H1 (cell line): ENCODE measurements at regions not wholly inside any gene's neighbourhood (a gene's known extent, or its start where the extent isn't known, plus 50 kb on each side); places are given as distances from the start of the nearest gene placed in this dataset.

Experiments
- CTCF ChIA-PET: fragments of 300-600 bp; sonication (Branson Sonifier 250); formaldehyde crosslinking; loops from one replicate; lab custom pipeline; 2021; ENCODE audit not compliant: partially characterized antibody; lab: Charles Lee
- POLR2A ChIA-PET: fragments of 300-600 bp; sonication (Branson Sonifier 250); formaldehyde crosslinking; loops from one replicate; lab custom pipeline; 2021; ENCODE audit warnings: inconsistent platforms; ENCODE audit not compliant: partially characterized antibody; lab: Charles Lee
- DNase-seq, 2 experiments: peaks; one replicate each; pipeline versions ENCODE4 v3.0.0 to v3.0.0-alpha.2; 2010 to 2022; ENCODE audit warnings: low spot score in 2 of 2, low read depth in 1 of 2, mixed read lengths in 1 of 2
- FAIRE-seq: peaks from 2 replicates; lab custom pipeline; 2011; peaks lifted over from hg19 to GRCh38; lab: Jason Lieb, UNC
- H2AFZ ChIP-seq: 2 replicates; pipeline ENCODE4 v1.8.1; 2012; ENCODE audit warnings: low read length, inconsistent platforms
- H2AK5ac ChIP-seq: 2 replicates; pipeline ENCODE4 v1.6.1; 2013; ENCODE audit warnings: low read depth, low read length
- H2BK120ac ChIP-seq: replicated peaks from 2 replicates; pipeline ENCODE3; 2013; ENCODE audit warnings: low read depth, low read length, inconsistent platforms
- H2BK12ac ChIP-seq: 2 replicates; pipeline ENCODE4 v1.6.1; 2013; ENCODE audit warnings: low read depth, low read length
- H2BK15ac ChIP-seq: 2 replicates; pipeline ENCODE4 v1.6.1; 2013; ENCODE audit warnings: low read length
- H2BK20ac ChIP-seq: 2 replicates; pipeline ENCODE4 v1.6.1; 2013; ENCODE audit warnings: low read length
- H2BK5ac ChIP-seq: 2 replicates; pipeline ENCODE4 v1.6.1; 2013; ENCODE audit warnings: low read depth, low read length
- H3K14ac ChIP-seq: 2 replicates; pipeline ENCODE4 v1.6.1; 2013; ENCODE audit warnings: inconsistent platforms; ENCODE audit not compliant: insufficient read length
- H3K18ac ChIP-seq: 2 replicates; pipeline ENCODE4 v1.6.1; 2013; ENCODE audit warnings: low read length; ENCODE audit errors: extremely low read depth
- H3K23ac ChIP-seq: 2 replicates; pipeline ENCODE4 v1.6.1; 2013; ENCODE audit warnings: inconsistent platforms; ENCODE audit not compliant: insufficient read length
- H3K23me2 ChIP-seq: 2 replicates; pipeline ENCODE4 v1.6.1; 2013; ENCODE audit warnings: low read depth, low read length
- H3K27ac ChIP-seq: 2 replicates; pipeline ENCODE4 v1.6.1; 2011; ENCODE audit warnings: low read depth, low read length, inconsistent platforms
- H3K27me3 ChIP-seq, 4 experiments: replicated peaks in 1 of 4; 1 replicate in 1 of 4; 2 replicates in 3 of 4; pipeline versions ENCODE4 v1.6.1 to v1.8.1; 2011 to 2013; ENCODE audit warnings: low read length in 3 of 4, mild to moderate bottlenecking in 3 of 4, inconsistent platforms in 2 of 4, mixed read lengths in 2 of 4, moderate library complexity in 1 of 4; ENCODE audit not compliant: control insufficient read depth in 3 of 4, insufficient read depth in 3 of 4; ENCODE audit errors: extremely low read depth in 1 of 4
- H3K36me3 ChIP-seq, 4 experiments: 2 replicates each; pipeline versions ENCODE4 v1.6.1 to v1.8.1; 2011 to 2013; ENCODE audit warnings: mild to moderate bottlenecking in 4 of 4, low read length in 3 of 4, moderate library complexity in 2 of 4, control low read depth in 1 of 4, inconsistent platforms in 1 of 4; ENCODE audit not compliant: insufficient read depth in 4 of 4, control insufficient read depth in 2 of 4
- H3K4ac ChIP-seq: replicated peaks from 2 replicates; pipeline ENCODE3; 2013; ENCODE audit warnings: low read length, low read depth, mixed read lengths, inconsistent platforms; ENCODE audit not compliant: insufficient read length
- H3K4me1 ChIP-seq, 4 experiments: replicated peaks in 1 of 4; 1 replicate in 1 of 4; 2 replicates in 3 of 4; pipeline versions ENCODE4 v1.6.1 to v1.8.1; 2011 to 2013; ENCODE audit warnings: low read length in 3 of 4, inconsistent platforms in 2 of 4, mixed read lengths in 1 of 4; ENCODE audit not compliant: insufficient read depth in 4 of 4, control insufficient read depth in 3 of 4
- H3K4me2 ChIP-seq, 2 experiments: 2 replicates each; pipeline versions ENCODE4 v1.6.1 to v1.8.1; 2011 to 2013; ENCODE audit warnings: low read depth in 2 of 2, low read length in 2 of 2, control low read depth in 1 of 2, inconsistent platforms in 1 of 2, mild to moderate bottlenecking in 1 of 2; ENCODE audit not compliant: insufficient read depth in 1 of 2
- H3K4me3 ChIP-seq, 4 experiments: fragments of 200-600, 300-600 bp in 1 of 4; sonication (generic), shearing (Covaris generic), sonication (Bioruptor Twin) in 1 of 4; 2 replicates each; pipeline versions ENCODE4 v1.5.1 to v1.8.1; 2011 to 2016; ENCODE audit warnings: low read length in 4 of 4, low read depth in 3 of 4, control low read depth in 2 of 4, inconsistent platforms in 2 of 4, mild to moderate bottlenecking in 2 of 4, mixed read lengths in 1 of 4, moderate library complexity in 1 of 4; ENCODE audit not compliant: insufficient read depth in 2 of 4; ENCODE audit errors: extremely low read depth in 1 of 4
- H3K56ac ChIP-seq: replicated peaks from 2 replicates; pipeline ENCODE3; 2013; ENCODE audit warnings: low read depth, mild to moderate bottlenecking, mixed read lengths, low read length, inconsistent platforms; ENCODE audit not compliant: insufficient read length
- H3K79me1 ChIP-seq: 2 replicates; pipeline ENCODE4 v1.6.1; 2013; ENCODE audit warnings: low read depth, low read length, control low read depth
- H3K79me2 ChIP-seq, 2 experiments: 2 replicates each; pipeline versions ENCODE4 v1.6.1 to v1.8.1; 2012 to 2013; ENCODE audit warnings: low read length in 2 of 2, mild to moderate bottlenecking in 2 of 2, inconsistent platforms in 1 of 2; ENCODE audit not compliant: insufficient read depth in 2 of 2, control insufficient read depth in 1 of 2
- H3K9ac ChIP-seq, 4 experiments: replicated peaks in 1 of 4; 1 replicate in 1 of 4; 2 replicates in 3 of 4; pipeline versions ENCODE4 v1.6.1 to v1.8.1; 2011 to 2013; ENCODE audit warnings: low read depth in 3 of 4, low read length in 3 of 4, control low read depth in 2 of 4, mild to moderate bottlenecking in 2 of 4, moderate library complexity in 2 of 4, inconsistent platforms in 1 of 4; ENCODE audit errors: extremely low read depth in 1 of 4
- H3K9me3 ChIP-seq, 2 experiments: 2 replicates each; pipeline versions ENCODE4 v1.6.1 to v1.8.1; 2012 to 2013; ENCODE audit warnings: mild to moderate bottlenecking in 2 of 2, moderate library complexity in 2 of 2, control low read depth in 1 of 2, inconsistent platforms in 1 of 2, low read depth in 1 of 2, low read length in 1 of 2, mixed read lengths in 1 of 2; ENCODE audit not compliant: insufficient read depth in 2 of 2
- H4K20me1 ChIP-seq, 2 experiments: replicated peaks in 1 of 2; 2 replicates each; pipeline versions ENCODE3 to v1.8.1; 2011 to 2013; ENCODE audit warnings: inconsistent platforms in 2 of 2, low read length in 2 of 2, mild to moderate bottlenecking in 1 of 2; ENCODE audit not compliant: insufficient read depth in 2 of 2, control insufficient read depth in 1 of 2
- H4K5ac ChIP-seq: 2 replicates; pipeline ENCODE4 v1.6.1; 2013; ENCODE audit warnings: low read length, low read depth, mixed read lengths, inconsistent platforms; ENCODE audit not compliant: insufficient read length
- H4K8ac ChIP-seq: 2 replicates; pipeline ENCODE4 v1.8.0; 2013; ENCODE audit warnings: mild to moderate bottlenecking, moderate library complexity, low read length, inconsistent platforms; ENCODE audit not compliant: insufficient read depth; ENCODE audit errors: extremely low read depth
- H4K91ac ChIP-seq: replicated peaks from 2 replicates; pipeline ENCODE3; 2013; ENCODE audit warnings: low read length, mixed read lengths, inconsistent platforms; ENCODE audit not compliant: insufficient read length
- BACH1 ChIP-seq: IDR thresholded peaks from 2 replicates; pipeline ENCODE4 v1.6.1; 2012; ENCODE audit warnings: low read length, improper control_type of control experiment
- BRCA1 ChIP-seq: IDR thresholded peaks from 2 replicates; pipeline ENCODE4 v1.6.1; 2012; ENCODE audit warnings: low read depth, low read length, improper control_type of control experiment
- GTF2F1 ChIP-seq: IDR thresholded peaks from 2 replicates; pipeline ENCODE4 v1.6.1; 2012; ENCODE audit warnings: low read depth, low read length, improper control_type of control experiment, borderline replicate concordance
- SAP30 ChIP-seq: fragments of 300-600 bp; sonication (generic); IDR thresholded peaks from 2 replicates; pipeline ENCODE4 v1.7.1; 2012; ENCODE audit warnings: low read length, moderate library complexity, mild to moderate bottlenecking, inconsistent platforms; ENCODE audit not compliant: insufficient read depth, insufficient replicate concordance
- TAF1 ChIP-seq: IDR thresholded peaks from 2 replicates; pipeline ENCODE4 v1.6.1; 2011; ENCODE audit warnings: mild to moderate bottlenecking, low read depth, low read length
- WGBS, 2 experiments: shearing (Covaris generic) in 1 of 2; methylation state at CpG; one replicate each; pipeline versions ENCODE4 v1.1.6 to v1.1.7; 2013 to 2015; ENCODE audit warnings: low lambda C conversion rate in 2 of 2, mixed read lengths in 2 of 2, inconsistent platforms in 1 of 2, low coverage in 1 of 2, missing lambda C conversion rate in 1 of 2; ENCODE audit not compliant: insufficient replicate concordance in 2 of 2, insufficient coverage in 1 of 2, insufficient read length in 1 of 2; ENCODE audit errors: extremely low coverage in 1 of 2, missing lambda C conversion rate in 1 of 2; 5-methylcytosine and 5-hydroxymethylcytosine counted together

DNA sequence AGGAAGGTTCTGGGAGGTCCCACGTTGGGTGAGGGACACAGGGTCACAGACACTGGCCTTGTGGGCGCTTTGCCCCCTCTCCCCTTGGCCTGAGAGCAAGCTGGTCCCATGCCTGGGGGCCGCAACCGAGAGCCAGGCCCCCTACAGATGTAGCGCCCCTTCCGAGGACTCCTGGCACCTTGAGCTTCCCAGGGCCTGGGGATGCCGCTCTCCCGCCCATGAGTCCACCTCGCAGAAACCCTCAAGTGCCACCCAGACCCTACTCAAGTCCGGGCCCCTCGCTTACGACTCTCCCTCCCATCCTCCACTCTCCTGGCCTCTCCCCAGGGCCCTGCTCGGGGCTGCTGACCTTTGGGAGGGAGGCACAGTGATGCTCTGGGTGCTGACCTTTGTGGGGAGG, 204.0 kb downstream of the BRD1 start:
- H3K79me2 ChIP-seq, result no peaks in the 10 kb centered on the region
- H4K91ac ChIP-seq, result peak overlapping the region; percentile 15
- H3K36me3 ChIP-seq, result no peaks in the 10 kb centered on the region
- H3K9me3 ChIP-seq, result no peaks in the 10 kb centered on the region
- H4K8ac ChIP-seq, result peak overlapping the region; percentile 65; the same call in 1 of the 2 replicates
- ChIA-PET CTCF (interaction anchor here (0.8 kb wide), 1 partner anchor 680 kb away, joined by 3 read pairs; no protein-coding TSS in a partner anchor), POLR2A (no interaction called here)
- no peaks in the 10 kb centered on the region for H4K20me1 ChIP-seq
- no peaks in the 10 kb centered on the region for H3K79me1 ChIP-seq
- no peak overlapping the region for H2AFZ ChIP-seq
- H2BK15ac ChIP-seq, result no peak overlapping the region
- no peaks in the 10 kb centered on the region for H3K23me2 ChIP-seq
- DNase-seq (no peak), FAIRE-seq (no peak)
- no peak overlapping the region for H3K4me2 ChIP-seq
- H3K4ac ChIP-seq, result no peak overlapping the region
- H3K14ac ChIP-seq, result no peak overlapping the region
- H3K27ac ChIP-seq, result no peak overlapping the region
- H3K4me3 ChIP-seq, result no peak overlapping the region
- no peak overlapping the region for H2BK120ac ChIP-seq
- H3K18ac ChIP-seq, result no peak overlapping the region
- H3K56ac ChIP-seq, result no peak overlapping the region
- H2AK5ac ChIP-seq, result no peak overlapping the region
- H3K9ac ChIP-seq, result no peak overlapping the region; a peak in 1 of 7 replicates
- no peak overlapping the region for H2BK5ac ChIP-seq
- H2BK12ac ChIP-seq, result no peak overlapping the region
- H3K27me3 ChIP-seq, result no peaks in the 10 kb centered on the region
- TF ChIP-seq GTF2F1 (no peak), BACH1 (no peak), BRCA1 (no peak), TAF1 (no peak), SAP30 (no peak)
- H2BK20ac ChIP-seq, result no peak overlapping the region
- H4K5ac ChIP-seq, result no peak overlapping the region
- H3K4me1 ChIP-seq, result no peaks in the 10 kb centered on the region
- 94% methylated on average over 13 of the region's 13 CpGs; no CpG with 5 or more reads in 1 of the 2 experiments for WGBS, 2 experiments
- H3K23ac ChIP-seq, result no peak overlapping the region
